ENCODE measurements at regions not wholly inside any gene's neighbourhood (a gene's known extent, or its start where the extent isn't known, plus 50 kb on each side); places are given as distances from the start of the nearest gene placed in this dataset.

GRCh38 chr9:81855538-81855937 lies 72.7 kb upstream of the SPATA31D4 start:
- Histone ChIP-seq H3K36me3 (no peaks in the 10 kb centered on the region), H3K4me1 (no peaks in the 10 kb centered on the region), H3K4me3 (no peak overlapping the region), H3K27me3 (ENCODE audit: low read depth) (no peaks in the 10 kb centered on the region), H3K27ac (no peak overlapping the region), H3K9me3 (no peaks in the 10 kb centered on the region)
- intact Hi-C loops (cut with DNase I): no loop called here
- ATAC-seq: no peak
- no peak for TF ChIP-seq CTCF (IDR thresholded peaks at IDR 0.05)
- DNase-seq: no peak

GRCh38 chr9:81858657-81859430 lies 69.4 kb upstream of the SPATA31D4 start:
- H3K27ac ChIP-seq: no peak overlapping the region
- H3K9me3 ChIP-seq: no peaks in the 10 kb centered on the region
- DNase-seq: no peak
- no peaks in the 10 kb centered on the region for H3K4me1 ChIP-seq
- no peak overlapping the region for H3K4me3 ChIP-seq
- TF ChIP-seq CTCF (IDR thresholded peaks at IDR 0.05): no peak
- no peaks in the 10 kb centered on the region for H3K27me3 ChIP-seq (ENCODE audit: low read depth)
- no peak for ATAC-seq
- intact Hi-C loops (cut with DNase I): no loop called here
- H3K36me3 ChIP-seq: no peaks in the 10 kb centered on the region

- no peak overlapping the region for H3K4me3 ChIP-seq
- no peaks in the 10 kb centered on the region for H3K36me3 ChIP-seq
- intact Hi-C loops (cut with DNase I): no loop called here
- H3K27ac ChIP-seq: no peak overlapping the region
- DNase-seq (no peak), ATAC-seq (no peak)
- no peak for TF ChIP-seq CTCF (IDR thresholded peaks at IDR 0.05)
- H3K4me1 ChIP-seq: no peaks in the 10 kb centered on the region
- no peaks in the 10 kb centered on the region for H3K9me3 ChIP-seq
- H3K27me3 ChIP-seq (ENCODE audit: low read depth): no peaks in the 10 kb centered on the region
Measured at GRCh38 chr9:81860581-81860980, 67.6 kb upstream of the SPATA31D4 start.

- no peaks in the 10 kb centered on the region for H3K27me3 ChIP-seq (ENCODE audit: low read depth)
- no peaks in the 10 kb centered on the region for H3K9me3 ChIP-seq
- no peak overlapping the region for H3K27ac ChIP-seq
- ATAC-seq (no peak), DNase-seq (no peak)
- H3K4me1 ChIP-seq: no peaks in the 10 kb centered on the region
- no peak overlapping the region for H3K4me3 ChIP-seq
- intact Hi-C loops (cut with DNase I): no loop called here
- no peaks in the 10 kb centered on the region for H3K36me3 ChIP-seq
- no peak for TF ChIP-seq CTCF (IDR thresholded peaks at IDR 0.05)
Measured at GRCh38 chr9:81861644-81862043, 66.6 kb upstream of the SPATA31D4 start.

- no peaks in the 10 kb centered on the region for H3K9me3 ChIP-seq
- H3K27ac ChIP-seq: no peak overlapping the region
- H3K4me3 ChIP-seq: no peak overlapping the region
- DNase-seq (no peak), ATAC-seq (no peak)
- TF ChIP-seq CTCF (IDR thresholded peaks at IDR 0.05): no peak
- no peaks in the 10 kb centered on the region for H3K36me3 ChIP-seq
- H3K27me3 ChIP-seq (ENCODE audit: low read depth): no peaks in the 10 kb centered on the region
- H3K4me1 ChIP-seq: no peaks in the 10 kb centered on the region
- intact Hi-C loops (cut with DNase I): no loop called here
Measured at GRCh38 chr9:81868145-81868544, 60.1 kb upstream of the SPATA31D4 start.
